HG03064 (cell line): ENCODE measurements at regions not wholly inside any gene's neighbourhood (a gene's known extent, or its start where the extent isn't known, plus 50 kb on each side); places are given as distances from the start of the nearest gene placed in this dataset.

Experiments
- ATAC-seq: cut with Tn5 transposase; IDR thresholded peaks from one replicate; pipeline ENCODE4 v1.9.1; 2021; ENCODE audit warnings: low read depth; ENCODE audit not compliant: unreplicated experiment

DNA sequence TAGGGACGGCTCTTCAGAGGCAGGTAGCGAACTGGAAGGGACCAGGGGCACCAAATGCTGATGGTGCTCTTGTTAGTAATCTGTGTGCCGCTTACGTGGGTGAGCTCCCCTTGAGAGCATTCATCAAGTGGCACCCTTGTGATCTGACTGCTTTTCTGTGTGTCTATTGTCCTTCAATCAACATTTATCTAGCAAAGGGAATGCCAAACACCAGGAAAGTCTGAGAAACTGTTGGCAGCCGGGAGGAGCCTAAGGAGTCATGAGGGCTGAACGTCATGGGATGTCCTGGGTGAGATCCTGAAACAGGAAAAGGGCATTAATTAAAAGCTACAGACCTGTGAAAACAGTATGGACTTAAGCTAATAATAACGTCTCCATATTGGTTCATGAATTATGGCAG, 733.1 kb downstream of the TYW1 start:
- no peak for ATAC-seq

DNA sequence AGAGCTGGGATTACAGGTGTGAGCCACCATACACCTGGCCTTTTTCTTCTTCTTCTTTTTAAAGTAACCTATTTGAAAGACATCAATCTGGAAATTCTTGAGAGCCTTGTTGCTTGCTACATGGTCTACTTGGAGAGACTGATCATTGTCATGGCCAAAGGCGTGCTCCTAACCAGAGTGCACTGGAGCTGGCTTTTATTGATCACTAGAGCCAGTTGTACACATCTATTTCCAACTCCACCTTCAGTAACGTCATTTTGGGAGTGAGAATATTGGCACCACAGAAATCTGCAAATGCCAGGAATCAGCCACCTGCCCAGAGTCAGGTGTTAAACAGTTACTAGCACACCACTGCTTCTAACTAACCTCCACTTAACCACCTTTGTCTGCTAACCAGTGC, 735.1 kb downstream of the TYW1 start:
- no peak for ATAC-seq

DNA sequence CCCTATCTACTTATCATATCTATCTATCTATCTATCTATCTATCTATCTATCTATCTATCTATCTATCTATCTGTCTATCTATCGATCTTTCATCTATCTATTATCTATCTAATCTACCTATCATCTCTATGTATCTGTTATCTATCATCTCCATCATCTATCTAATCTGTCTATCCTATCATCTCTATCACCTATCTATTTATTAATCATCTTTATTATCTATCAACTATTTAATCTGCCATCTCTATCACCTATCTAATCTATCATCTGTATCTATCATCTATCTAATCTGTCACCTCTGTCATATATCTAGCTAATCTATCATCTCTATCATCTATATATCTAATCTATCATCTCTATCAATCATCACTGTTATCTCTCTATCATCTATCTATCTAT, 736.3 kb downstream of the TYW1 start:
- no peak for ATAC-seq

DNA sequence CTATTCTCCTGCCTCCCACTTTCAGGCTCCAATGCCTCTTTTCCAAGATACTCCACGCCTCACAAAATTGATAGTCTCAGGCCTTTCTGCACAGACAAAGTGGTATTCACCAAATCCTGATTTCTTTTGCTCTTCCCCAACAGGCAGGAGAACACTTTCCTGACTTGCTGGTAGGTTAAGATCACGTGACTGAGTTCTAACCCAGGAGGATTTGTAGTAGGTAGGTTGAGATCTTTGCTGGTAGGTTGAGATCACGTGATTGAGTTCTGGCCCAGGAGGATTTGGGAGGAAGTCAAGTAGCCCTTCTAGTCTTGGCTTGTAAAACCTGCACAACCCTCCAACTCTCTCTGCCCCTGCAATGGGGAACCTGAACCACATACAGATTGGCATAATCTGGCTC, 741.5 kb downstream of the TYW1 start:
- ATAC-seq: no peak

DNA sequence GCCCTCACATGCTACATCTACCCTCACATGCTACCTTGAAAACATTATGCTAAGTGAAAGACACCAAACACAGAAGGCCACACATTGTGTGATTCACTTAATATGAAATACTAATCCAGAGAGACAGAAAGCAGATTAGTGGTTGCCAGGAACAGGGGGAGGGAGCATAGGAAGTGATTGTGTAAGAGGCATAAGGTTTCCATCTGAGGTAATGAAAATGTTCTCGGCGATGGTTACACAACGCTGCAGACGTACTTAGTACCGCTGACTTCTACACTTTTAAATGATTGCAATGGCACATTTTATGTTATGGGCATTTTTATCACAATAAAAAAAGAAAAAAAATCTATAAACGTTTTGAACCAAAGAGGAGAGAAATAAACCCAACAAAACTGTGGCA, 742.3 kb downstream of the TYW1 start:
- no peak for ATAC-seq

DNA sequence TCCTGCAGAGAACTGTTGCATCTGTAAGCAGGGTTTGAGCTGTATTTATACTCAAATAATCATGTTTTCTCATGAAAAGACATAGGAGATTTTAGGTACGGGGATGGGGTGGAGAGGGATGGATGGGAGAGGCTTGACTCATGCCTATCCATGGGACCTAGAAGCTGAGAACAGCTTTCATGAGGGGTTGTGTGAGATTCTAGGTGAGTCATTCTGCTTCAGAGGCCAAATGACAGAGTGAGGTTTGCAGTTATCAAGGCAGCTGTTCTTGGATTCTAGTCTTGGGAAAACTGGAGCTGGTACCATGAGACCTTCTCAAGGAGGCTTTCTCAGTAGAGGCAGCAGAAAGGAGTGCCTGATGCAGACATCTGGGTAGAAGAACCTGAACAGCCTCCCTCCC, 746.9 kb downstream of the TYW1 start:
- no peak for ATAC-seq

DNA sequence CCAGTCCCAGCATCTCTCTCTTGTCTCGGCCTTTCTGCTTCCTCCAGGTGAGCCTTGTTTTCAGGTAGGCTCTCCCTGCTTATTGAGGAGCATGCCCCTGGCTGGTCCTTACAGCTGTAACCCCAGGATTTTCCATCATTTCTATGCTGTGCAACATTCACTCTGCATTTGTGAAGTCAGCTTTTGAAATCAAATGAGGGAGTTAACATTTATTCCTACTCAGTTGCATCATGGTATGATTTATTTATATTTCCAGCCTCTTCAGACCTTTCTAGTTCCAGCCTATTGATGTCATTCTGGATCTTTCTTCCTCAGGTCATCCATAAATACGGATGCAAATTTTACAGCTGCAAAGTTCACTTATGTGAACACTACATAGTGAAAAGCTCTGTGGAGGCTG, 755.6 kb downstream of the TYW1 start:
- ATAC-seq: no peak

DNA sequence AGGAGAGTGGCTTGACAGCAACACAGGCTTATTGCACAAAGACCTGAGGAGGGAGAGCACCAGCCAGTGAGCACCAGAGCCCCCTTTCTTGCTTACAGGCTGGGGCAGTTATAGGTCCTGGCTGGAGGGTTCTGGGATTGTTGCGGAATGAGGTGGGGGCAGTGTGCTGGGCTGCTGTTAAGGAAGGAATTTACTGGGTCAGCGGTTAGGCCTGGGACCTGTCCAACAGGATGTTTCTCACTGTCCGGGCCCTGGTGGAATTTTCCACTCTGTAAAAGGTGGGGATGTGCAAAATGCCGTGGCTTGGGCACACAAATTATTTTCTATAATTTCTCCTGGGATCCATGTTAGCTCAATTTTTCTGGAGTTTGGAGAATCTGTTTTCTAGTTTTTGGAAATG, 757.3 kb downstream of the TYW1 start:
- no peak for ATAC-seq

DNA sequence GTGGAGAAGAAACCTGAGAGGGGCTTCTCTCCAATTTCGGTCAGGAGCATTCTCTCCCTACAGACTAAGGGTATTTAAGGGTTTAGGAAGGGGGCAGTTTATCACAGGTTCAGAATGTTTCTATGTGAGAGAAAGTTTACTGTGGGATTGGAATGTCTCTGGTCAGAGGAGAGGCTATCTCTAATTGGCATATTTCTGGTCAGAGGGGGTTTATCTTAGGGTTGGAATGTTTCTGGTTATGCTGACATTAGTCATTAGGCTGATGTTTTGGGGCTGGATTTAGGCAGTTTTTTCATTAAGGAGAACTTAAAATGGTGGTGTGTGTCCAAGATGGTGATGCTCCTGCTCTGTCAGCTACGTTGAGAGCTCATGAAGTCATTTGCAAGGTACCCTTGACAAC, 758.0 kb downstream of the TYW1 start:
- ATAC-seq: no peak

DNA sequence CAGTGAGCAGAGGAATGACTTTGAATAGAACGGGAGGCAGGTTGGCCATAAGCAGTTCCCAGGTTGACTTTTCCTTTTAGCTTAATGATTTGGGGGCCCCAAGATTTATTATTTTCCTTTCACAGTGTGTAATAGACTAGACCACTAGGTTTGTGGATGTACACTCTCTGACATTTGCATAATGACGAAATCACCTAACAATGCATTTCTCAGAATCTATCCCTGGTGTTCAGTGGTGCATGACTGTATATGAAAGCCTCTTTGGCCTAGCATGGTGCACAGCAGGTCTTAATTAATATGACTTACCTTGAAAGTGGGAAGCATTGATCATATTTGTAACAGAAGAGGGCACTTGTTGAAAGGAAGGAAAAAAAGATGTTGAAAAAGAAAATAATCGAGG, 761.9 kb downstream of the TYW1 start:
- ATAC-seq: no peak

DNA sequence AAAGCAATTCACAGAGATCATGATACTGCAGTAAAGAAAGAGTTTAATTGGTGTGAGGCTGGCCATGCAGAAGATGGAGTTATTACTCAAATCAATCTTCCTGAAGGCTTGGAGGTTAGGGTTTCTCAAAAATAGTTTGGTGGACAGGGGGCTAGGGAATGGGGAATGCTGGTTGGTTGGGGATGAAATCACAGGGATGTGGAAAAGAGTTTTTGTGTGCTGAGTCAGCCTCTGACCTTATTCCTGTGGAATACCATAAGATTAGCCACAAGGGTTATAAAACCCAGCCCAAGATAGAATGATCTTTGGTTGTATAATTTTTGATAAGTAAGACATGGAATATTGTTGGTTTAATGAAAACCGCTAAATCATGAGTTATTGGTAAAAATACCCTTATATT, 764.3 kb downstream of the TYW1 start:
- no peak for ATAC-seq

DNA sequence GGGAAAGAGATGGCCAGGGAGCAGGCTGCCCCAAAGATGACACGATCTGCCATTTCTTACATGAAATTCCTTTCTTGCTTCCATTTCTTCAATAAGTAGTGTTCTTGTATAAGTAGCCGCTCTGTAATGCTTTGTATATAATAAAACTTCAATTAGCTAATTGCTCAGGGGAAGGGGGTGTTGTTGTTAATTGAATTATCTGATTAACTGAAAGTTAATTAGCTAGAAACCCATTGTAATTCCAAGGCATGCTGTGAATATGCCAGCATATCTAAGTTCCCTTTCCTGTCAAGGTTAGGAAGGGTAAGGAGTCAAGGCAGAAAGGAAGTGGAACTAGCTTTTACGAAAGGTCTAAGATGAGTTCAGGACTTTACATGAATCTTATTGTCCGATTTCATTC, 765.9 kb downstream of the TYW1 start:
- ATAC-seq: no peak

DNA sequence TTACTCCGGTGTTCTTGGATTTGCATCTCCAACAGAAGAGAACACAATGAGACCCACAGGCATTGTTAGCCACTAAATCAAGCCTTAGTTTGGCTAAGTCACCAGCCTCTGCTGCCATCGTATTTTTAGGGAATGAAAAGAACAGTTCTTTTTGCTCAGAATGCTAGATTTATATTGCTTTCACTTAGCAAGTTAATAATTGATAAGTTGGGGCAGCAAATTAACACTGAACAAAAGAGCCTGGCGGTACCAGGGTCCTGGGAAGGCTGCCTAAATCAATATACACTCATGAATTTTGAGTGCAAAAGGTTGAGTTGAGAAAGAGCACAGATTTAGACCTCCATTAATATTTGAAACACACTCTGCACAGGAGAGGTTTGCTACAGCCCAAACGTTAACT, 767.7 kb downstream of the TYW1 start:
- no peak for ATAC-seq

DNA sequence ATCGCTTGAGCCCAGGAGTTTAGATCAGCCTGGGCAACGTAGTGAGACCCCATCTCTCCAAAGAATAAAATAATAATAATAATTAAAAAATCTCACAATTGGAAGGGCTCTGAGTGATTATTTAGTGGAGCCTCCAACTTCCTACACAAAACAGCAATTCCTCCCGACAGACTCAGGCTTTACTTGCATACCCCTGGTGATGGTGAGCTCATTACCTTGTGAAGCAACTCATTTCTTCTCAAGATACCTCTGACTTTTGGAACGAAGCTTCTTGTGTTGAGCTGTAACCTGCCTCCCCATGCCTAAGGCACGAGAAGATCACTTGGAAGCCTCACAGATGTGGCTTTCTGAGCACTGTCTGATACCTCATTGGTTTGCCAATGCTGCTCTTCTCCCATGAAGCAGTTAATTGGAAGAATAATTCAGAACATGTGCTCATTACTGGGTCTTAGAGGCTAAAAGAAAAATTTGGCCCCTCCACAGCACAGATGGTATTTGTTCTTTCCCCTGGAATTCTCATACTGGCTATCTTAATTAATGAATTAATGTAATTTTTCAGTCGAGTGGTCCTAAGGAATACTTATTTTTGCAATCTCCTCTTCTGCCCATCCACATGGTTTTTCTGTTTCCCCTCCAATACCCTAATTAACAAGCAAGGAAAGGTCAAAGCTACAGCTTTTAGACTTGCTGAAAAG, 769.0 kb downstream of the TYW1 start:
- ATAC-seq: no peak

DNA sequence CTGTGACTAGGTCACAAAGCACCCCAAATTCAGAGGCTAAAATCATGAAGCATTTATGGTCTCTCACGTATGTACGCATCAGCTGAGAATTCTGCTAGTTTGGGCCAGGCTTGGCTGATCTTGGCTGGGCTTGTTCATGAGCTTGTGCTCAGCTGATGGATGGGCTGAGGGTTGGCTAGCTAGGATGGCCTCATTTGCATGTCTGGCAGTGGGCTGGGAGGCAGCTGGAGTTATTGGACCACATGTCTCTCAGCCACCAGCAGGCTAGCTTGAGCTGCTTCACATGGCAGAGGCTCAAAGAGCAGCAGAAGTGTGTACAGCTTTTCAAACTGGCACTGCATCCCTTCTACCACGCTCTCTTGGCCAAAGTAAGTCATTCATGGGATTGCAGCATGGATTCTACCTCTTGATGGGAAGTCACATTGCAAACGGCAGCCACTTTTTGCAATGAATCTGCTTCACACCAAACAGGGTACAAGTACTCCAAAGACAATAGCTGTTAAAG, 770.3 kb downstream of the TYW1 start:
- no peak for ATAC-seq

DNA sequence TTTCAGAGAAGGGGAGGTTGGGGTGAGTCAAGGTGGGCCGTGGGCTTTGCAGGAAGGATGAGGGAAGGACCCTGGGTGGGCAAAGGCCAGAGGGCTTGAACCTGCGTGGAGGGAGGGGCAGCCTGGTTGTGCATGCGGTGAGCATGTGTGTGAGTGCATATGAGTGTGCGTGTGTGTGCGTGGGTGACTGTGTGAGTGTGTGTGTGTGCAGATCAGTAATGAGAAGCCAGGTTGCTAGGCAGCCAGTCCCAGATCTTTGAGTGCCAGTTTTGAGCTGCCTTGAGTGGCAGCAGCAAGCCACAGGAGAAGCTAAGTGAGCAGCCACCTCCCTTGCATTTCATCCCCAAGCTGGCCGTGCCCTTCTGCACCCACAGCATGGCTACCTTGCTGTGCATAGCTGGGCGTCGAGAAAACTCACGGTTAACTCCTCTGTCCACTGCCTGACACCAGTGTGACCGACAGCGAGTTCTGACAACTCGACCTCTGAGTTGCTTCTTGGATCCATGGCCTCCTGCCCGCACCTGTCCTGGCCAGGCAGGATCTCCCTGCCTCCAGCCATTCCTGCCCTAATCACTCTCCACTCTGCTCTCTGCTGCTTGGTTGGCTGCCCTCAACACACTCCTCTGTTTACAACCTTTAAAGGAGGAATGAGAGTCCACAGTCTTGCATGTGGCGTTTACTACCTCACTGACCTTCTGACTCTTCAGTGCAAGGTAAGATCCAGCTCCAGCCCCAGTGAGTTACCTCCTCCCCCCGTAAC, 775.4 kb downstream of the TYW1 start:
- no peak for ATAC-seq

DNA sequence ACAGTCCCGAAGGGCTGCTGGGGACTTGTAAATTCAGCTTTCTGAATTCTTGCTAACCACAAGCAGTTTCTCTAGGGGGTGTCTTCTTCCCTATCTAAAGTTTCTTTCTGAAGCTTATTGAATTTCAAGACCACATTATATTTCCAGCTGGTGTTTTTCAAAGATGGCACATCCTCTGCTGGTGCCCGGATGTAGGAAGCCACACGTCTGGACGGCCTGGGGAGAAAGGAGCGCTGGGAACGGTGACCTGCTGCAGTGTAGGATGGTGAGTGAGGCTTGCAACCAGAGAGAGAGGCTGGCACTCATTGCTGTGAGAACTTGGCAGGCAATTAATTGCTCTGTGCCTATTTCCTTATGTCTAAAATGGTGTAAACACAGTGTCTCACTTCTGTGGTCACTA, 776.4 kb downstream of the TYW1 start:
- ATAC-seq: no peak

DNA sequence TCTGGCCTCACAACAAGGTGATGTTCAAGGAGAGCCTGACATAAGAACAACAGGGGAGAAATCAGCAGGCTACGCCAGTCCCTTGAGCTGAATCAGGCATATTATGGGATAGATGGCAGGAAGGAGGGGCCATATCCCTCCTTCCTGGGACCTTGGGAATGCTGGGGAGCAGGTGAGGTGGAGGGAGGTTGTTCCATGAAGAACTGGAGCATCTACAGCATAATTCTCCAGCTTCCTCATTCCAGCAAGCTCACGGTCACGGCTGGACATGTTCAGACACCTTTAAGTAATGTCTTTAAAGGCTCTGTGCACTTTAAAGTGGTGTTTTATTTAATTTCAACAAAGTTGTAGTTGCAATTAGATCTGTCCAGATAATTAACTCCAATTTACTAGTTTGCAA, 780.5 kb downstream of the TYW1 start:
- no peak for ATAC-seq

DNA sequence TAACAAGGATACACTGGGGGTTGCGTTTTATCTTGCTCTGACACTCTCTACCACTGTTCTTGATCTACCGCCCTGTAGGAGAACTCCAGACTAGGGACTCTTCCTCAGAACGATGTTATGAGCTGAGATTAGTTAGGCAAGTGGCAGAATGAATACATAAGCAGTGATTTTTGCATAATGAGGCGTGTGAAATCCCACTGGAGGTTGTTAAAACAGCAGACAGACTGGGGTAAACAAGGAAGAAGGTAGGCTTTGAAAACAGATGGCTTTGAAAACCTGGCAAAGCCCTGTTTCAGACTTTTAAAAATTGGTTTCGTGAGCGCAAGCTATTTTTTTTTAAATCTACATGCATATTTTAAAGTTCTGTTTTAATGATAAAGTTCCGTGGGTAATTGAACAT, 785.2 kb downstream of the TYW1 start:
- no peak for ATAC-seq

DNA sequence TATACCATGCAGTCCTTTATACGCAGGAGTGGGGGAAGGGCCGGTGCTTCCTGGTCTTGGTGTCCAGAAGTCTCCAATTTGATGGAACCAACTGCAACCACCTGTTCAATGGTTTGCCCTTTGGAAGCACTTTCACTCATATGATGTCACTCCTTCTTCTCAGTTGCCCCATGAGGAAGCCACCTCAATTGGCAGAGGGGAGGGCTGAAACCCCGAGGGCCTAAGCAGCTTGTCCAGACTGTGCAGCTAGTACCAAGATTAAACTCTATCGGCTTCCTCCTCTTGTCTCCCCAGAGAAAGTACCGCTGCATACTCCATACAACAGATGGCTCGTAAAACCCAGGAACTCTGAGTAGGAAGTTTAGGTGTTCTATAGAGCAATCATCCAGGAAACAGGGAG, 789.4 kb downstream of the TYW1 start:
- ATAC-seq: no peak

DNA sequence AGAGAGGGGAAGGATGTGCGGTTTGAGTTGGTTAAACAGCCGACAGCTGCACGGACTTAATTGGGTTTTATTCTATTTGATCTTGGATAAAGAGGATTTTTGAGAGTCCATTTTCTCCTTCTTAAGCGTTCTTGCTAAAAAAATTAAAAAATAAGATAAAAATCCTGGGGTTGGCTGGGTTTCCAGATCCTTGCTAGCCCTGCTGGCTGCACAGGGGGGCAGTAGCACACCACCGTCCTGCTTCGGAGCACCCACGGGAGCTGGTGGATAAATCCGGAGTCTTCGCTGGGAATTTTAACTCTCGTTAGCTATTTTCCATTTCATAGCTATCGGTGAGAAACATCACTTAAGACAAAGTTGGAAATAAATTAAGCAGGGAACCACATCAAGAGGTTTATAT, 792.0 kb downstream of the TYW1 start:
- ATAC-seq: no peak

DNA sequence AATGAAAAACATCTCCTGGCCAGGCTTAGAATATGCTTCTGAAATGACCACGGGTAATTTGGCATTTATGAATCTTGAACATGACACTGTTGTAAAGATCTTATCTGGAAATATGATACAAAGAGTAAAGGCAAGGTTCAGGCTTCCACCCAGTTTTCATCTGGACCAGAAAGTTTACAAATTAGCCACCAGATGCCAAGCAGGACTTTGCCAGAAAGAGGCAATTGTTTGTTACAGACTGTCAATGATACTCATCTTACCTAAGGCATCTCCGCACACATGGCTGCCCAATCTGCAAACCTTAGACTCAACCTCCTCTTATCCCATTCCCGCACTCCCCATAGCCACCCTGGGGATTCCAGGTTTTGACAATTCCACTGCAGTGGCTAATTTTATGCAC, 795.3 kb downstream of the TYW1 start:
- no peak for ATAC-seq
